Stimulated activated CD4-positive, alpha-beta T cell treated with anti-CD3 and anti-CD28 coated beads, Interleukin-1b, Interleukin-23, amount 100 ng/mL, for 48 hours (primary cell): ENCODE measurements at regions not wholly inside any gene's neighbourhood (a gene's known extent, or its start where the extent isn't known, plus 50 kb on each side); places are given as distances from the start of the nearest gene placed in this dataset.

Experiments
- DNase-seq: peaks from one replicate; pipeline ENCODE4 v3.0.0-alpha.2; 2020

GRCh38 chr9:29793970-29794369, 2220.7 kb upstream of the C9orf72 start:
- DNase-seq: no peak

GRCh38 chr9:29796291-29796952, 2223.1 kb upstream of the C9orf72 start:
- no peak for DNase-seq

- no peak for DNase-seq
Observed at GRCh38 chr9:29798599-29798998, 2225.3 kb upstream of the C9orf72 start.

DNA sequence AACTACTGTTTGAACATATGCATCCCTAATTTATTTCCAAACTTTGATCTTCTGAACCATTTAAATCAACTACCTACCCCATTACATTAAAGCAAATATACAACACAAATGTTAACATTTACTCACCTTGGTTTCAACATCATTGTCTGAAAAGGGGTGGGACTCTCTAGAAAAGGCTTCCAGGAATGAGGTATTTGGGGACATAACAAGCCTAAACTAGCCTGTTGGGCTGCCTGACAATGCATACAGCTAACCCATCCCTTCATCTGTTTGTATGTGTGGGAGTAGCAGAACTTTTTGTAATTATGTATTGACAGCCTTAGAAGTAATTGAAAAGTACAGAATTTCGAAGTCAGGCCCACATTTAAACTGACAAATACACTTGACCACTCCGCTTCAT, 2225.9 kb upstream of the C9orf72 start:
- DNase-seq: no peak

DNA sequence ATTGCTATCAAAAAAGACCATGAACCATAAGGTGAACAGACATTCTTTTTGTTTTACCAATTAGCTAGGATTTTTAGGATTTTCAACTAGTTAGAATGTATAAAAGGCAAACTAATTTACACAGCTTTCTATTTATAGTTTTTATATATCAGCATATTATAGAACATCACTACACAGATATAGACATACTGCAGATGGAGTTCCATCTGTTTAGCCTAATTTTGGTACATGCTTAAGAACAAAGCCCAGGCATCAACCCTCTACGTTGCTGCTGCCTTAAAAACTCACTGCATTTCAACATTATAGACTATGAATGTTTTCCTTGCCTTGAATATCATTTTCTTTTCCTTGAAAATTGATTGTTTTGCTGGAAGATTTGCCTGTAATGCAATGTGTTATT, 2227.5 kb upstream of the C9orf72 start:
- no peak for DNase-seq

- no peak for DNase-seq
Observed at GRCh38 chr9:29802454-29802853, 2229.2 kb upstream of the C9orf72 start.

DNA sequence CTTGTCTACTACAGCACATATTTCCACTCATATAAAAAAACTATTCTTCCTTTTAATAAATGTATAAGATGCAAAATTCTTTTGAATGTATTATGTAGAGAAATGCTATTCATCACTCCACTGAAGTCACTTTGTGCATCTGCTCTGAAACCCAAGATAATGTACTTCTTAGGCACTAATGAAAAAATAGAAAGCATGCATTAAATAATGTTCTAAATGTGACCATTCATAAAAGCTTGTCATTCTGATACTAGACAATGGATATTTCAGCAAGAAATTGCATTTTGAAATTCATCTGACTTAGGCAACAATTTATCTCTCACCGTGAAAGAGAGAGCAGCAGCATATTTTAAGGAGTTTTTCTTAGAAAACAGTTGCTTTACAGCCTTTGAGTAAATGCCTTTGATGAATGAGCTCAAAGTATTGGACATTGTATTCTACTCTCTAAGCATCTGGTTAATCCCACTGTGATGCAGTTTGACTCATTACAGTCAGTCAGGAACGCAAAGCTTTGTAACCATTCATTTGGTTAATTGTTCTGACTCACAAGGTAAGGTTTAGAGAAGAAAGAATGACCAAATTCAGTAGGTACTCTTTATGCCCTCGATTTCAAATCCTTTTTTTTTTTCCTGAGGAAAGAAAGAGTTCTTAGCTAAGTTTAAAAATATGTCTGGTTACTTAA, 2233.8 kb upstream of the C9orf72 start:
- DNase-seq: no peak

DNA sequence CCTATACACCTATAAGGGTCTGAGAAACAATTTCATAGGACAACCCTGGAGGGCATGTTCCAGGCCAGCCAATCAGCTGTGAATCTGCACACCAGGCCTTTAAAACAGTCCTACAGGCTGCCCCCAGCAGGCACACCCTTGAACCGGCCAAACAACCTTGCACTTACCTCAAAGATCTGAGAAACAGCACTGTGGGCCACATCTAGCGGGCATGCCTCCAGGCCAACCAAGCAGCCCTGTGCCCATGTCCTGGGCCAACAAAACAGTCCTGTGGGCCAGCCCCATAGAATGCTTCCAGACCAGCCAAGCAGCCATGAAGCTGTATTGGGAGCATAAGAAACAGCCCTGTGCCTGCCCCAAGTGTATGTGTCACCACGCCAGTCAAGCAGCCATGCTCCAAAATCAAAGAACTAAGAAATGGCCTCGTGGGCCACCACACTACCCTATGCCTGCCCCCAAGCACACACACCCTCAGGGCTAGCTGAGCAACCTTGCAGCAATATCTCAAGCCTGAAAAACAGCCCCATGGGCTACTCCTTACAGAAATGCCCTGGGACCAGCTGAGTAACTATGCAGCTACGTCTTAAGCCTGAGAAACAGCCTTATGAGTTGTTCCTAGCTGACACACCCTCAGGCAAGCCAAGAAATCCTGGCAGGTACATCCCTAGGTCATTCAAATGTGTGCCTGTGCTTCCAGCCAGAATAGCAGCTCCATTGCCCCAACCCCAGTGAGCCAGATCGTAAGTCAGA, 2243.8 kb upstream of the C9orf72 start:
- no peak for DNase-seq

DNA sequence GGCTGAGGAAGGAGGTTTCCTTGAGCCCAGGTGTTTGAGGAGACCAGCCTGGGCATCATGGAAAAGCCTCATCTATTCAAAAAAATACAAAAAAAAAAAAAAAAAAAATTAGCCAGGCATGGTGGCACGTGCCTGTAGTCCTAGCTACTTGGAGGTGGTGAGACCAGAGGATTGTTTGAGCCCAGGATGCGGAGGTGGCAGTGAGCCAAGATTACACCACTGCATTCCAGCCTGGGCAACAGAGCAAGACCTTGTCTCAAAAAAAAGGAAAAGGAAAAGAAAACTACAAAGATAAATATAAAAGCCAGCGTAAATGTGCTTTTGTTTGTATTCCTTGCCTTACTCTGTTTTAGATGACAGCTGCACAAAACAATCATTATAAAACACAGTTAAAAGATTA, 2249.2 kb upstream of the C9orf72 start:
- no peak for DNase-seq

DNA sequence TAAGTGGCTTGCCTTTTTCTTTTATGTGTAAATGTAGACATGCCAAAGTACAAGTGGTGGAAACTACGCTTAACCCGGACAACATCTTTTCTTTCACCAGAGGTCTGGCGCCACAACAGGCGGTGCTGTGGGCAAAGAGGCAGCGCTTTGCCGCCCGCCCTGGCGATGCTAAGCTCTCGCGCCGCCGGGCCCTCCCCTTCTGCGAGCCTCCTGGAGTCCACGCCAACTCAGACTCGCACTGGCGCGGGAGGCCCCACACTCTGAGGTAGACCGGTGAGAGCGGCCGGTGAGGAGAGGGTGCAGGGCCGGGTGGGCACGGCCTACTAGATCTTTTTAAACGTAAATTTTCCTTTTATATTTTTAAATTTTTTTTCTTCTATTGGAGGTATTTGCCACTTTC, 2253.1 kb upstream of the C9orf72 start:
- DNase-seq: no peak

DNA sequence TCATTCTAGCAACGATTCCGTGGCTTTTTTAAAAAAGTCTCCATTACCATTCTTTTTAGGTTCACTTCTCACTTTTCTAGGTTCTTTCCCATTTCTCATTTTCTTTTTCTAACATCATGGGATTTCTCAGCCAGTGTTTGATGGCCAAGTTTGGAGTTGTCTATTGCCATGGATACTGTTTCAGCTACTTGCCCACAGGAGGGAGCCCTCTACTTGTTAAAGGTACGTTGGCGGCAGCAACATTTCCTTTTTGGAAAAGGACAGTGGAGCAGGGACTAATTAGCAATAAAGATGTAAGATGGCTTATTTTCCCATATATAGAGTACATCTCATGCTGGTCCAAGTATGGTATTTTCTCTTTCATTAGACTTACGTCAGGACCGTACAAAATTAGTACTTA, 2257.5 kb upstream of the C9orf72 start:
- DNase-seq: no peak

GRCh38 chr9:29838491-29839020, 2265.3 kb upstream of the C9orf72 start:
- no peak for DNase-seq

DNA sequence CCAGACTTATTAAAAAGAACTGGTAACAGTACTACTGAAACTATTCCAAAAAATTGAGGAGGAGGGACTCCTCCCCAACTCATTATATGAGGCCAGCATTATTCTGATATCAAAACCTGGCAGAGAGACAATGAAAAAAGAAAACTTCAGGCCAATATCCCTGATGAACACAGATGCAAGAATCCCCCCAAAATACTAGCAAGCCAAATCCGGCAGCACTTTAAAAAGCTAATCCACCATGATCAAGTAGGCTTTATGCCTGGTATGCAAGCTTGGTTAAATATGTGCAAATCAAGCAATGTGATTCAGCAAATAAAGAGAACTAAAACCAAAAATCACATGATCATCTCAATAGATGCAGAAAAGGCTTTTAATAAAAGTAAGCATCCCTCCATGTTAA, 2271.0 kb upstream of the C9orf72 start:
- no peak for DNase-seq

- no peak for DNase-seq
Observed at GRCh38 chr9:29850664-29851063, 2277.4 kb upstream of the C9orf72 start.

- DNase-seq: no peak
Observed at GRCh38 chr9:29861803-29862202, 2288.5 kb upstream of the C9orf72 start.

DNA sequence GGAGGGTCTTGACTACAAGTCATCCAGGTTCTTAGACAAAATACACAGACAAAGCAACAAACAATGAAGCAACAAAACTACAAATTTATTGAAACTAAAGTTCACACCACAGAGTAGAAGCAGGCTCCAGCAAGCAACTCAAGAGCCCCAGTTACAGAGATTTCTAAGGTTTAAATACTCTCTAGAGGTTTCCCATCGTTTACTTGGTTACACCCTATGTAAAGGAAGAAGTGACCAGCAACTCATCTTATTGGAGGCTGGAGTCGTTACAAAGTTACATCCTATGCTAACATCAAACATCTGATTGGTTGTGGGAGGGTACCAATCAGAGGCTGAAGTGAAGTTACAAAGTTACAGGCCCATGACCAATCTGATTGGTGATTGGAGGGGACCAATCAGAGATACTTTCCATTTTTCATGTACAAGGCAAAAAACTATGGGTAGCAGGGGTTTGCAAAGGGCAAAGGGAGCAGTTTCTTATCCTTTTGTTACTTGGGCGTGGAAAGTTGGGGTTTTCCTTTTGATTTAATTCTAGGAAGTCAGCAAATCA, 2292.6 kb upstream of the C9orf72 start:
- DNase-seq: no peak

GRCh38 chr9:29866556-29866955, 2293.3 kb upstream of the C9orf72 start:
- DNase-seq: no peak

GRCh38 chr9:29873579-29873978, 2300.3 kb upstream of the C9orf72 start:
- no peak for DNase-seq

- DNase-seq: no peak
Observed at GRCh38 chr9:29875547-29875946, 2302.3 kb upstream of the C9orf72 start.

DNA sequence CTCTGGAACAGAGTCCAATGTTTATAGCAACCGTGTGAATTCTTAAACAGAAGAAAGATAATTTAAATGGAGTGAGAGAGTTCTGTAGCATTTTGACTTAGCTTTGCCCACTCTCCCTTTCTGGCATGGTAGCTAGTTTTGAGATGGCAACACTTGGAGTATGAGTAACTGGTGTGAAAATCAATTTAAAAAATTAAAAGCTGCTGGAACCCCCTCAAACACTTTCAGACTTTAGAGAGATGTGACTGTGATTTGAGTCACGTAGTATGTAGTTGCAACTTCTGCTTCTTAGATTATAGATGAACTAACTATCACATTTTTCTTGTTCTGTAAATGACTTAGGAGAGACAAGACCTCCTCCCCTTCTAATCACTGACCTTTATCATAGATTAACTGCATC, 2309.5 kb upstream of the C9orf72 start:
- no peak for DNase-seq

- no peak for DNase-seq
Observed at GRCh38 chr9:29906065-29906464, 2332.8 kb upstream of the C9orf72 start.

GRCh38 chr9:29928072-29928471, 2354.8 kb upstream of the C9orf72 start:
- no peak for DNase-seq

- DNase-seq: no peak
Observed at GRCh38 chr9:29939559-29939958, 2366.3 kb upstream of the C9orf72 start.

- no peak for DNase-seq
Observed at GRCh38 chr9:29945012-29945411, 2371.7 kb upstream of the C9orf72 start.
